GM12875 (cell line): ENCODE measurements at regions not wholly inside any gene's neighbourhood (a gene's known extent, or its start where the extent isn't known, plus 50 kb on each side); places are given as distances from the start of the nearest gene placed in this dataset.

Source experiments
- H3K4me3 ChIP-seq: one replicate; pipeline ENCODE4 v1.5.1; 2011; ENCODE audit warnings: low read depth, low read length, control low read depth
- TF ChIP-seq, protein P1 (sequence below): IDR thresholded peaks from 2 replicates; pipeline ENCODE4 v1.5.1; 2011; ENCODE audit warnings: low read depth, mild to moderate bottlenecking, control low read depth, inconsistent platforms, low read length, moderate library complexity, borderline replicate concordance; ENCODE audit not compliant: insufficient read depth

DNA sequence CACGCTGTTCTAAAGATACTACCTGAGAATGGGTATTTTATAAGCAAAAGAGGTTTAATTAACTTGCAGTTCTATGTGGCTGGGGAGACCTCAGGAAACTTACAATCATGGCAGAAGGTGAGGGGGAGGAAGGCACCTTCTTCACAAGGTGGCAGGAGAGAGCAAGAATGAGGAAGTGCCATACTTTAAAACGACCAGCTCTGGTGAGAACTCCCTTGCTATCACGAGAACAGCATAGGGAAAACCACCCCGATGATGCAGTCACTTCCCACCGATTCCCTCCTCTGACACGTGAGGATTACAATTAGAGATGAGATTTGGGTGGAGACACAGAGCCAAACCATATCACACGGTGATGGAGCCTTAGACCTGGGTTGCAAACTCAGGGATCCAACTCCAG lies 317.5 kb upstream of the EEF2KMT start:
- TF ChIP-seq, protein P1, sequence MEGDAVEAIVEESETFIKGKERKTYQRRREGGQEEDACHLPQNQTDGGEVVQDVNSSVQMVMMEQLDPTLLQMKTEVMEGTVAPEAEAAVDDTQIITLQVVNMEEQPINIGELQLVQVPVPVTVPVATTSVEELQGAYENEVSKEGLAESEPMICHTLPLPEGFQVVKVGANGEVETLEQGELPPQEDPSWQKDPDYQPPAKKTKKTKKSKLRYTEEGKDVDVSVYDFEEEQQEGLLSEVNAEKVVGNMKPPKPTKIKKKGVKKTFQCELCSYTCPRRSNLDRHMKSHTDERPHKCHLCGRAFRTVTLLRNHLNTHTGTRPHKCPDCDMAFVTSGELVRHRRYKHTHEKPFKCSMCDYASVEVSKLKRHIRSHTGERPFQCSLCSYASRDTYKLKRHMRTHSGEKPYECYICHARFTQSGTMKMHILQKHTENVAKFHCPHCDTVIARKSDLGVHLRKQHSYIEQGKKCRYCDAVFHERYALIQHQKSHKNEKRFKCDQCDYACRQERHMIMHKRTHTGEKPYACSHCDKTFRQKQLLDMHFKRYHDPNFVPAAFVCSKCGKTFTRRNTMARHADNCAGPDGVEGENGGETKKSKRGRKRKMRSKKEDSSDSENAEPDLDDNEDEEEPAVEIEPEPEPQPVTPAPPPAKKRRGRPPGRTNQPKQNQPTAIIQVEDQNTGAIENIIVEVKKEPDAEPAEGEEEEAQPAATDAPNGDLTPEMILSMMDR, result no peak
- no peak overlapping the region for H3K4me3 ChIP-seq

DNA sequence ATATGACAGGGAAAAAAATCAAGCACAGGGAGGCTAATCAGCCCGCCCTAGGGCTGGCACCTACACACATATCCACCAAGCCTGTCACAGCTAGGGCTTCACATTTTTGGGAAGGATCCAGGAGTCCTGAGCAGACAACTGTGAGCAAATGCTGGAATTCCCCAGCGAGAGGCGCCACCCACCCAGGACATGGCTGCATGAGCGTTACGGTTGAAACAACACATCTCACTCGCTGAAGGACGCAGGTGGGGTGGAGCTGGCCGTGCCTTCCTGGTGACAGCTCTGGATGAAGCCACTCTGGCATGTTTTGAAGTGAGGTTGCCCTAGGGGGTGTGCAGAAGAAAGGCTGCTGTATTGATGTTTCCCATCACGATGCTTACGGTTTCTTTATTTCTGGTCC lies 315.1 kb upstream of the EEF2KMT start:
- TF ChIP-seq, protein P1, result no peak
- H3K4me3 ChIP-seq, result no peak overlapping the region

DNA sequence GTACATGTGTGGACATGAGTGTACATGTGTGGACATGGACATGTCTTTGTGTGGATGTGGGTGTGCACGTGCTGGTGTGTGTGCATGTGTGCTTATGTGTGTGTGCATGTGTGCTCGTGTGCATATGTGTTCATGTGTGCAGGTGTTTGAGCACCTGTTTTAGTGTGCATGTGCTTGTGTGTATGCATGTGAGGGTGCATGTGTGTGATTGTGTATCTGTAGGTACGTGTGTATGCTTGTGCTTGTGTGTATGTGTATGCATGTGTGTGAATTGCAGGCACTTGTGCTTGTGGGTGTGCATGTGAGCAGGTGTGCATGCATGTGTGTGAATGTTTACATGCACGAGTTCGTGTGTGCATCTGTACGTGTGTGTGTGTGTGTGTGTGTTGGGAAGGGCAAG lies 300.6 kb upstream of the EEF2KMT start:
- no peak overlapping the region for H3K4me3 ChIP-seq
- TF ChIP-seq, protein P1, result no peak

DNA sequence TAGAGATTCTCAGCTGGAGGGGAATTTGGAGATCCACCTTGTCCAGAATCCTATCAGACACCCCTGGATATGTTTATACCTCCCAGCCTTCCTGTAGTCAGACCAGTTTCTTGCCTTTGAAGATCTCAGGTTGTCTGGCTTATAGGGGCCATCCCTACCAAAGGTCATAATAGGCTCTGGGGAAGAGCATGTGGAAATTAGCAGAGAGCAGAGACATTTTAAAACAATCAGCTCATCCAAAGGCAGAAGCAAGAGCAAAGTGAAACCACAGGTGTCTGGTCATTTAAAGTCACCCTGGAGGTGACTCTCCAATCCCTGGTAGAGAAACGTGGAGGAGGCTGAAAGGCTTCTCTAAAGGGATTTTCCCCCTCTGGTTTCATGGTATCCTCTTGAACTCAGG lies 299.3 kb upstream of the EEF2KMT start:
- TF ChIP-seq, protein P1, result no peak
- no peak overlapping the region for H3K4me3 ChIP-seq

DNA sequence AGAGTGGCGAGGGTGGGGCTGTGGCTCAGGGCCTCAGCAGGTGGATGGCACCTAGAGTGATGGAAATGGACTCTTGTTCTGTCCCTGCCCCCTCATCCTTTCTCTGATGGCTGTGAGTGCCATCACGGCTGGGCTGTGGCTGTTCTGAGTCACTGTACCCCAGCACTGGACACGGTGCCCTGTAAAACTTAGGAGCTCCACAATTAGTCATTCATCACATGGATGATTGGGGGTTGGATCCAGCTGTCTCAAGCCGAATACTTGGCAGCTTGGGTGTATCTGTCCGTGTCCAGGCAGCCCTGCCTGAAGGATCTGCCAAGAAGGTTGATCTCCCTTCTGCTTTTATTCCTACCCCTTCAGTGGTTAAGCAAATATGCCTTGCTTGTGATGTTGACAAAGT lies 295.5 kb upstream of the EEF2KMT start:
- no peak overlapping the region for H3K4me3 ChIP-seq
- TF ChIP-seq, protein P1, result no peak

DNA sequence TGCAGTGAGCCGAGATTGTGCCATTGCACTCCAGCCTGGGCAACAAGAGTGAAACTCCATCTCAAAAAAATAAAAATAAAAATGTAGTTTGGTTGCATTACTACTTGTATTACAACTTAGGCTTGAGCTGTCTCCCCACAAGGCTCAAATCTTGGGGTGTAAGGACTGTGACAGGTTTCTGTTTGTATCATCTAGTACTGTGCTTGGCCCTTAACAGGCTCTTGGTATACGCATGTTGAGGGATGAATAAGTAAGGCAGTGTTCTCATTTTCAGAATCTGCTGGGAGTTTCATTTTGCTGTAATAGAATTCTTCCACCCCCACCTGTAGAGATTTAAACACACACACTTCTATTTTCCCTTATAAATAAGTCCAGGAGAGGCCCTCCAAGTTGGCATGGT lies 289.4 kb upstream of the EEF2KMT start:
- TF ChIP-seq, protein P1, result no peak
- H3K4me3 ChIP-seq, result no peak overlapping the region

DNA sequence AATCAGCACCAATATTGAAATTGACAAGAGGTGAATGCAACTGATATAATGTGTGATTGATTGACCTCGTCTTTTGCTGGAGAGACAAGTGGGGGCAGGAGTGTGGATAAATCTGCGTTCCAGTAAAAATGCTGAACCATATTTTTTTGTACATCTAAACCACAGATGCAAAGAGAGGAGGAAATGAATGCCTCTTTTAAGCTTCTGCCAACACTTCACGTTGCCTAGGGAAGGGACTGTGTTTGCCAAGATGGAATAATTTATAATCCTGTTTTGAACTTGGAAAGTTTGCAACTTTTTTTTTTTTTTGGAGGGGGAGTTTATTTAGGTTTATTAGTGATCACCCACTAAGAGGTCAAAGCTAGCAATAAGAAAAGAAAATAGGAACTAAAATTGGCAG lies 288.2 kb upstream of the EEF2KMT start:
- TF ChIP-seq, protein P1, result no peak
- no peak overlapping the region for H3K4me3 ChIP-seq
